ENCODE measurements at regions not wholly inside any gene's neighbourhood (a gene's known extent, or its start where the extent isn't known, plus 50 kb on each side); places are given as distances from the start of the nearest gene placed in this dataset.

DNA sequence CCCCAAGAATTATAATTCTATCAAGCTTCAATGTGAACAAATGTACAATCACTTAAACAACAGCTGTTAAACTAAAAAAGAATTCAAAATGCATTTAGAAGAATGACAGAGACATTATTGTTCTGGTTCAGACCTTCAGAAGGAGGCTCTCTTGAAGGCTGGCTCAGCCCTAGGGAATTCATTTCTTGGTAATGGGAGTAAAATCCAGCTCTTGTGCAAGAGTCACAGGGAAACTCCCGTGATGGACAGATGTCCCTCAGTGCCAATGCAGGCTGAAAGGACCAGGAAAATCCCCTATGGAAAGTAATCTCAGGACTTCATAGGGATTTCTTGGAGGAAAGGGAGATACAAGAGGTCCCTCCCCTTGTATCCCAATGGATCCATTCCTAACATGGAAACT, 149.9 kb upstream of the STT3B start:
- TF ChIP-seq POLR2A (IDR thresholded peaks at IDR 0.05), result no peak
- TF ChIP-seq, protein P1, sequence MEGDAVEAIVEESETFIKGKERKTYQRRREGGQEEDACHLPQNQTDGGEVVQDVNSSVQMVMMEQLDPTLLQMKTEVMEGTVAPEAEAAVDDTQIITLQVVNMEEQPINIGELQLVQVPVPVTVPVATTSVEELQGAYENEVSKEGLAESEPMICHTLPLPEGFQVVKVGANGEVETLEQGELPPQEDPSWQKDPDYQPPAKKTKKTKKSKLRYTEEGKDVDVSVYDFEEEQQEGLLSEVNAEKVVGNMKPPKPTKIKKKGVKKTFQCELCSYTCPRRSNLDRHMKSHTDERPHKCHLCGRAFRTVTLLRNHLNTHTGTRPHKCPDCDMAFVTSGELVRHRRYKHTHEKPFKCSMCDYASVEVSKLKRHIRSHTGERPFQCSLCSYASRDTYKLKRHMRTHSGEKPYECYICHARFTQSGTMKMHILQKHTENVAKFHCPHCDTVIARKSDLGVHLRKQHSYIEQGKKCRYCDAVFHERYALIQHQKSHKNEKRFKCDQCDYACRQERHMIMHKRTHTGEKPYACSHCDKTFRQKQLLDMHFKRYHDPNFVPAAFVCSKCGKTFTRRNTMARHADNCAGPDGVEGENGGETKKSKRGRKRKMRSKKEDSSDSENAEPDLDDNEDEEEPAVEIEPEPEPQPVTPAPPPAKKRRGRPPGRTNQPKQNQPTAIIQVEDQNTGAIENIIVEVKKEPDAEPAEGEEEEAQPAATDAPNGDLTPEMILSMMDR (IDR thresholded peaks at IDR 0.05), result no peak
